Chondrocyte (in vitro differentiated cells): ENCODE measurements at regions not wholly inside any gene's neighbourhood (a gene's known extent, or its start where the extent isn't known, plus 50 kb on each side); places are given as distances from the start of the nearest gene placed in this dataset.

Source experiments
- DNase-seq: peaks from one replicate; pipeline ENCODE4 v3.0.0; 2021; ENCODE audit warnings: mixed read lengths, low spot score
- H3K27ac Mint-ChIP-seq: one replicate; pipeline ENCODE4 v1.8.0; 2021; ENCODE audit warnings: mild to moderate bottlenecking, moderate library complexity, mixed read lengths; ENCODE audit not compliant: unreplicated experiment
- H3K27me3 Mint-ChIP-seq: 2 replicates; pipeline ENCODE4 v1.8.0; 2021; ENCODE audit warnings: low read depth, mixed read lengths
- H3K36me3 Mint-ChIP-seq: 2 replicates; pipeline ENCODE4 v1.8.0; 2021; ENCODE audit warnings: low read depth, mixed read lengths
- H3K4me1 Mint-ChIP-seq: 2 replicates; pipeline ENCODE4 v1.8.0; 2021; ENCODE audit warnings: low read depth, mild to moderate bottlenecking, mixed read lengths
- H3K4me3 Mint-ChIP-seq: one replicate; pipeline ENCODE4 v1.8.0; 2021; ENCODE audit warnings: mild to moderate bottlenecking, moderate library complexity, mixed read lengths; ENCODE audit not compliant: unreplicated experiment
- H3K9me3 Mint-ChIP-seq: 2 replicates; pipeline ENCODE4 v1.8.0; 2021; ENCODE audit warnings: low read depth, mixed read lengths
- TF ChIP-seq, protein P1 (sequence below): fragments of 200-600 bp; sonication (generic); IDR thresholded peaks from 2 replicates; pipeline ENCODE4 v1.5.0; 2021; ENCODE audit warnings: antibody characterized with exemption, mild to moderate bottlenecking, moderate library complexity

DNA sequence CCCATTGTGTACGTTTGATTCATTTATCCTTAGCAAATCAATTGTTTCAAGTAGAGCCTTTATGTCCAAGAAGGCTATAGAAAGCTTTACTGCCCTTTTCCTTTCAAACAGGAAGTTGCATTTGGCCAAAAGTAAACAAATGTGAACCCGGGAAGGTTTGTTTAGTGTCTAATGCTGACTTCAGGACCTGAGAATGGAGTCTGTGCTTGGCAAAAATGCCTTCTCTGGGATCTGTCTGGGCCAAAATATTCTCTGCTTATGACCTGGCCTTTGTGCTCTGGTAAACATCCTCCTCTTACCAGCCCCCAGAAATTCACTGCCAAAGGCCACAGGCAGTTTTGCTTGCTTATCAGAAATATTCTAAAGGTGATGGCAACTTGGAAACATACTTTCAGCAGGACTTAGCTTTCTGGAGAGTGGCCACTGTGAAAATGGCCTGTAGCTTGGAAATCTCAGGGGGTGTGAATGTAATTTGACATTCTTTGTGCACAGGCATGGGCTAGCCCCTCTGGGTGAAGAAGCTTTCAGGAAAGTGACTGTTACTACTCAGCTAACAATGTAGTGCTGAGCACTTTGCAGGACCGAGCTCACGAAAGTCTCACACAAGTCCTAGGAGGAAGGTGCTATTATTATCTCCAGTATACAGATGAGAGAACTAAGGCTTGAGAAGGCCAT lies 199.5 kb downstream of the PTEN start:
- Mint-ChIP-seq H3K36me3 (no peaks in the 10 kb centered on the region), H3K27ac (peak overlapping the region; percentile 81), H3K4me1 (peaks cover 20% of the 10 kb centered on the region), H3K27me3 (no peaks in the 10 kb centered on the region), H3K4me3 (no peak overlapping the region), H3K9me3 (peaks cover 5% of the 10 kb centered on the region)
- no peak for DNase-seq
- TF ChIP-seq, protein P1, sequence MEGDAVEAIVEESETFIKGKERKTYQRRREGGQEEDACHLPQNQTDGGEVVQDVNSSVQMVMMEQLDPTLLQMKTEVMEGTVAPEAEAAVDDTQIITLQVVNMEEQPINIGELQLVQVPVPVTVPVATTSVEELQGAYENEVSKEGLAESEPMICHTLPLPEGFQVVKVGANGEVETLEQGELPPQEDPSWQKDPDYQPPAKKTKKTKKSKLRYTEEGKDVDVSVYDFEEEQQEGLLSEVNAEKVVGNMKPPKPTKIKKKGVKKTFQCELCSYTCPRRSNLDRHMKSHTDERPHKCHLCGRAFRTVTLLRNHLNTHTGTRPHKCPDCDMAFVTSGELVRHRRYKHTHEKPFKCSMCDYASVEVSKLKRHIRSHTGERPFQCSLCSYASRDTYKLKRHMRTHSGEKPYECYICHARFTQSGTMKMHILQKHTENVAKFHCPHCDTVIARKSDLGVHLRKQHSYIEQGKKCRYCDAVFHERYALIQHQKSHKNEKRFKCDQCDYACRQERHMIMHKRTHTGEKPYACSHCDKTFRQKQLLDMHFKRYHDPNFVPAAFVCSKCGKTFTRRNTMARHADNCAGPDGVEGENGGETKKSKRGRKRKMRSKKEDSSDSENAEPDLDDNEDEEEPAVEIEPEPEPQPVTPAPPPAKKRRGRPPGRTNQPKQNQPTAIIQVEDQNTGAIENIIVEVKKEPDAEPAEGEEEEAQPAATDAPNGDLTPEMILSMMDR, result no peak

DNA sequence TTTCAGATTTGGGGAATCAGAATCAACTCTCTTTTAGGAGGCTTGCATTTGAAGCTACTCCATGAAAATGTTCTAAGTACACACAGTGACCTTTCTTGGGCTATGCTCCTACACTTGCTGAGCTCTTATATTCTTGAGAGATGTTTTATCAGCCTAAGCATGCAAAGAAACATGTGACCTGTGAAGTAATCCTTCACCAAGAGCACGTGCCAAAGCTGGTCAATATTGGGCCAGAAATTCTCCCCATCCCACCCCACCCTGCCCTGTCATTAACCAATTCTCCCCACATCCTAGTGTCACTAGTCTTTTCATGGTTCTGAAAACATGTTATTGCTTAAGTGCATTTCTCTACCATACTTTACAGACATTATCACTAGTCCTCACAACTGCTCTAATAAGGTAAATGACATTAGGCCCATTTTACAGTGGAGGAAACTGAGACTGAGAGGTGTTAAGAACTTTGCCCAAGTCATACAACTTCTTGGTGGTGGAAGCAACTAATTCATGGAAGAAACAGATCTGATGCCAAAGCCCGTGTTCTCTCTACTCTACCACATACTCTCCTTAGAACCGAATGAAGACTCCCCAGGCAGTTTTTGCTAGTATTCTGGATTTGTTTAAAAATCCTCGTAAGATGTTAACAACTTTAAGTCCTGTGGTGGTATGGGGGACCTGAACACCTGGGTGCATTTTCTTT lies 200.6 kb downstream of the PTEN start:
- no peak for DNase-seq
- Mint-ChIP-seq H3K27ac (no peak overlapping the region), H3K36me3 (no peaks in the 10 kb centered on the region), H3K27me3 (no peaks in the 10 kb centered on the region), H3K4me1 (peaks cover 25% of the 10 kb centered on the region), H3K4me3 (no peak overlapping the region), H3K9me3 (peaks cover 5% of the 10 kb centered on the region)
- TF ChIP-seq, protein P1, result no peak

DNA sequence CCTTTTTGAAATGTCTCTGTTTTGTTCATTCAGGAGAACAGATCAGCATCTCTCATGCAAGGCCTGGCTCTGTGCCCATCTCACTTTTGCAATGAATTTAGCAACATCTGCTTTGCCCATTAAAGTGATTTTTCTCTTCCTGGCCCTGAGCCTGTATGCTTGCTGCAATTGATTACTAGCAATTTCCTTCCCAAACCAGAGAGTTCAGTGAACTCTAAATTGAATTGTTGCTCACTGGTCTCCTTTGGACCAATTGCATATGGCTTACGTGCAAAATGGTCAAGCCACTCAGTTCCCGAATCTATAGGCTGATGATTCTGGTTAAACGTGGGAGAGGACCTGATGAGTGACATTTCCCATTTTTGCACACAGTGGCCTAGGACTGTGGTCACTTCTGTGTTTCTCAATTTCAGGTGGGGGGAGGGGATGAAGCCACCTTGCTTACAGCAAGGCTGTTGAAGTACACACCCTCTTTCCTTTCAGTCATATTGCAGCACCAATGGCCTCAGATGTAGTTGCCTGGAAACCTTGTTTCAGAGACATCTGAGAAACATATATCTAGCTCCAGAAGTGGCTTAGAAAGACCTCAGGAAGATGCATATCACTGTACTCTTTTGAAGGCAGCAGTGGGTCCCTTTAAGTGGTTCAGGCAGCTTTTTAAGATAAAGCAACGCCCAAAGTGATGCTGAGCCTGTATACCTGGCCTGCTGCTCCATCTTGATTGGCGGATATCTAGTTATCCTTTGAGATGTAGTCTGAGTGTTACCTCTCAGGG lies 201.4 kb downstream of the PTEN start:
- no peak for DNase-seq
- no peaks in the 10 kb centered on the region for H3K27me3 Mint-ChIP-seq
- H3K4me3 Mint-ChIP-seq, result no peak overlapping the region
- H3K4me1 Mint-ChIP-seq, result peaks cover 30% of the 10 kb centered on the region
- no peak overlapping the region for H3K27ac Mint-ChIP-seq
- TF ChIP-seq, protein P1, result no peak
- peaks cover 5% of the 10 kb centered on the region for H3K9me3 Mint-ChIP-seq
- H3K36me3 Mint-ChIP-seq, result no peaks in the 10 kb centered on the region

DNA sequence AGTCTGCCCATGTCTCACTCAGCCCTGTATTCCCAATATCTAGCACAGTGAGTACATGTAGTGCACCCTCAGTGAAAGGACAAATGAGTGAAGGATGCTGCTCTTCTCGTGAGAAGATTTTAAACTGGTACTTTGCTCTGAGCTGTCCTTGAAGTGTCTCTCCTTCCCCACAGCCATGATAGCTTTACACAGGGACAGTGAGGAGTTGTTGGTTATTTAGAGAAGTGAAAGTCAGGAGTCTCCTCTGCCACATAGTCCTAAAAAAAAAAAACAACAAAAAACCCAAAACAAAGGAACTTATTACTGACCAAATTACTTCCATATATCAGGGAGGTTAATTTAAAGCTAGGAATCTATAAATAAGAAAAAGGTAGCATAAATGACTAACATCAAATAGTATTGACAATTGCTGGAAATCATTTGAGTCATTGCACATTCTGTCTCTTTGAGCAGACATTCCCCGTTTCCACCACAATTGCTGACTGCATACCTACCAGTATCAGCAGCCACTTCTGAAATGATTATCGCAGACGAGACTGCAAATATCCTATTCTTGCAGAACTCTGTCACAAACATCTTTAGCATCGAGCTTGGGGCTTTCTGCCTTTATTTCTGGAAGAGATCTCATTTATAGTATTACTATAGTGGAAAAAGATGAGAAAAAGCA lies 202.1 kb downstream of the PTEN start:
- TF ChIP-seq, protein P1, result no peak
- Mint-ChIP-seq H3K27me3 (no peaks in the 10 kb centered on the region), H3K4me3 (no peak overlapping the region), H3K27ac (no peak overlapping the region), H3K36me3 (no peaks in the 10 kb centered on the region), H3K4me1 (peaks cover 36% of the 10 kb centered on the region), H3K9me3 (peaks cover 3% of the 10 kb centered on the region)
- no peak for DNase-seq

DNA sequence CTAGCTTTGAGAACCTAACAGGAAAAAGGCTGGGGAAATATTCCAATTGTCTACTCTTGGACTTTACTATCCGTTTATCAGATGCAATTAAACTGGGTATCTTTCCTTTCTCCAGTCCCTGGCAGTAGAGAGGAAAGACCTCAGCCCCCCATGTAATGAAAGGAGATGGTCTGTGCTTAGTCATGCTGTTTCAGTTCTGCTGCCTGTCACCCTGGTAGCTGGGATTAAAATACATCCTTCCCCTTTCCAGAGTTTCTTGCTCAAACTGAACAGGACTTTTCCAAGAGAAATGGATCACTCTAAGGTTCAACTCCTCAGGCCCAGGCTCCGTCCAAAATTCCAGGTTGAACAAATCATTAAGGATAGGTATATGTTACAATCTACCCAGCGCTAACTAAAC lies 202.9 kb downstream of the PTEN start:
- H3K9me3 Mint-ChIP-seq, result no peaks in the 10 kb centered on the region
- no peak overlapping the region for H3K4me3 Mint-ChIP-seq
- no peak for DNase-seq
- H3K4me1 Mint-ChIP-seq, result peaks cover 41% of the 10 kb centered on the region
- H3K27ac Mint-ChIP-seq, result no peak overlapping the region
- H3K27me3 Mint-ChIP-seq, result no peaks in the 10 kb centered on the region
- H3K36me3 Mint-ChIP-seq, result no peaks in the 10 kb centered on the region
- TF ChIP-seq, protein P1, result no peak
